Testis (tissue), 2 donors: ENCODE measurements at regions not wholly inside any gene's neighbourhood (a gene's known extent, or its start where the extent isn't known, plus 50 kb on each side); places are given as distances from the start of the nearest gene placed in this dataset.

ENCODE experiments used
- DNase-seq: peaks from one replicate; pipeline ENCODE4 v3.0.0-alpha.2; 2019
- H3K27ac ChIP-seq, 2 donors: fragments of 200-600 bp; sonication (generic); one replicate each; pipeline ENCODE4 v1.5.1; 2019
- H3K27me3 ChIP-seq: fragments of 200-600 bp; sonication (generic); one replicate; pipeline ENCODE4 v1.5.1; 2019
- H3K36me3 ChIP-seq: fragments of 200-600 bp; sonication (generic); one replicate; pipeline ENCODE4 v1.5.1; 2017; ENCODE audit warnings: low read depth; ENCODE audit errors: missing control alignments
- H3K4me1 ChIP-seq: fragments of 200-600 bp; sonication (generic); one replicate; pipeline ENCODE4 v1.5.1; 2019
- H3K4me3 ChIP-seq, 2 donors: fragments of 200-600 bp; sonication (generic); one replicate each; pipeline ENCODE4 v1.5.1; 2017 to 2019
- H3K9me3 ChIP-seq: fragments of 200-600 bp; sonication (generic); one replicate; pipeline ENCODE4 v1.5.1; 2017
- POLR2A ChIP-seq: fragments of 450-650 bp; IDR thresholded peaks from one replicate; pipeline ENCODE4 v1.6.1; 2017; ENCODE audit warnings: antibody characterized with exemption, mild to moderate bottlenecking, moderate library complexity
- WGBS, 2 donors: methylation state at CpG; one replicate each; pipeline ENCODE4 v1.1.5; 2018; 5-methylcytosine and 5-hydroxymethylcytosine counted together
- intact Hi-C: fragments of 100-400 bp; cut with DNase I; formaldehyde crosslinking; loops from one replicate; pipeline ENCODE4 v1.15.1; 2023; ENCODE audit warnings: low total_unique reads
- TF ChIP-seq, protein P1 (sequence below), 3 experiments: fragments of 450-650 bp in 2 of 3; fragments of 200-600 bp in 1 of 3; sonication (generic) in 1 of 3; IDR thresholded peaks; one replicate each; pipeline ENCODE4 v1.5.1; 2016 to 2019; ENCODE audit warnings: antibody characterized with exemption in 3 of 3, mild to moderate bottlenecking in 2 of 3, moderate library complexity in 1 of 3

DNA sequence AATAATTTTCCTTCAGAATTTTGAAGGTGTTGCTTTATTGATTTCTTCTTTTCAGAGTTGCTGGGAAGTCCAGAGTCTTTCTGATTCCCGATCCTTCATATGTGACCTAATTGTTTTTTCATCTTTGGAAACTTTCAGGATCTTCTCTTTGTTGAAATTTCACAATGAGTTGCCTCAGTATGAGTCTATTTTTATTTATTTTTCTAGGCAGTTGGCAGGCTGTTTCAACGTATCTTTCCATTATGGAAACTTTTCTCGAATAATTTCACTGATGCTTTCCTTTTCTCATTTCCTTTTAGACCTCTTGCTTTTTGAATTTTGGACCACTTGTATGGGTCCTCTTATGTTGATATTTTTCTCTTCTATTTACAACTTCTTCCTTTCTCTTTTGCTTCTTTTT lies 354.3 kb downstream of the TGFB2 start:
- Histone ChIP-seq H3K27ac (no peak overlapping the region), H3K27me3 (no peaks in the 10 kb centered on the region), H3K9me3 (no peaks in the 10 kb centered on the region), H3K4me3 (no peak overlapping the region), H3K4me1 (no peaks in the 10 kb centered on the region), H3K36me3 (no peaks in the 10 kb centered on the region)
- no peak for TF ChIP-seq POLR2A
- TF ChIP-seq, protein P1, sequence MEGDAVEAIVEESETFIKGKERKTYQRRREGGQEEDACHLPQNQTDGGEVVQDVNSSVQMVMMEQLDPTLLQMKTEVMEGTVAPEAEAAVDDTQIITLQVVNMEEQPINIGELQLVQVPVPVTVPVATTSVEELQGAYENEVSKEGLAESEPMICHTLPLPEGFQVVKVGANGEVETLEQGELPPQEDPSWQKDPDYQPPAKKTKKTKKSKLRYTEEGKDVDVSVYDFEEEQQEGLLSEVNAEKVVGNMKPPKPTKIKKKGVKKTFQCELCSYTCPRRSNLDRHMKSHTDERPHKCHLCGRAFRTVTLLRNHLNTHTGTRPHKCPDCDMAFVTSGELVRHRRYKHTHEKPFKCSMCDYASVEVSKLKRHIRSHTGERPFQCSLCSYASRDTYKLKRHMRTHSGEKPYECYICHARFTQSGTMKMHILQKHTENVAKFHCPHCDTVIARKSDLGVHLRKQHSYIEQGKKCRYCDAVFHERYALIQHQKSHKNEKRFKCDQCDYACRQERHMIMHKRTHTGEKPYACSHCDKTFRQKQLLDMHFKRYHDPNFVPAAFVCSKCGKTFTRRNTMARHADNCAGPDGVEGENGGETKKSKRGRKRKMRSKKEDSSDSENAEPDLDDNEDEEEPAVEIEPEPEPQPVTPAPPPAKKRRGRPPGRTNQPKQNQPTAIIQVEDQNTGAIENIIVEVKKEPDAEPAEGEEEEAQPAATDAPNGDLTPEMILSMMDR (IDR thresholded peaks at IDR 0.05) = no peak
- intact Hi-C loops = no loop called here
- 70 to 86% methylated on average over 3 of the region's 3 CpGs for WGBS, 2 donors
- no peak for DNase-seq

DNA sequence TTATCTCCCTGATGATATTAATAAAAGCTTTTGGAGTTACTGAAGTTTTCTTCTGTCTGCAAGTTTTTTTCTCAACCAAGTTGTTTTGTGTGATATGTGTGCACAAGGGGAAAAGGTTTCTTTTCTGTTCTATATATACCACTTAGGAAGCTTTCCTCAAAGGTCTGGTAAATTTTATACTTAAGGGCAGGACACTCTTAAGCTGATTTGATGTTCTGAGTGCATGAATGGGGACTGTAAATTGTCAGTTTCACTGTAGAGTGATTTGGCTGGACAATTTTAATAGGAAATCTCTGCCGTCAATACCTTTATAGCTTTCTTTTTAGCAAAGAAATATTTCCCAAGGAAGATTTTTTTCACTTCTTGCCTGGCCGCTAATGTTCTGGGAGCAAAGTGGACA lies 354.7 kb downstream of the TGFB2 start:
- Histone ChIP-seq H3K27me3 (no peaks in the 10 kb centered on the region), H3K4me3 (no peak overlapping the region), H3K27ac (no peak overlapping the region), H3K36me3 (no peaks in the 10 kb centered on the region), H3K9me3 (no peaks in the 10 kb centered on the region), H3K4me1 (no peaks in the 10 kb centered on the region)
- DNase-seq = no peak
- intact Hi-C loops = no loop called here
- TF ChIP-seq, protein P1 (IDR thresholded peaks at IDR 0.05) = no peak
- no peak for TF ChIP-seq POLR2A
- 86 to 92% methylated on average over 2 of the region's 2 CpGs for WGBS, 2 donors

DNA sequence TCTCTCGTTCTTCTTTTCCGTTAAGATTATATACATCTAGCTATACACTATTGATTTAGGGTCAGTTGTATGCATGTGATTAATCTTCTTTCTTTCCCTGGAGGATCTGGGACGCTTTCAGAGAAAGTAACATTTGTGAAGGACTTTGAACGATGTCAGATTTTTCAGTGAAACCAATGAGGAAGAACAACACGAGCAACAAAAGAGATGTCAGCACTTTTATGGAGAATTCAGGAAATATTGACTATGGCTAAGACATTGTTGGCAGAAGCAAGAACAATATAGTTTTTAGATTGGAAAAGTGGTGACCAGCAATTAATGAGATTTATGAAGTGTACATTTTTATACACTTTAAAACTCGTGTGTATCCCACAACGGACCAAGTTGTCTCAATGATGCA lies 355.5 kb downstream of the TGFB2 start:
- intact Hi-C loops = no loop called here
- Histone ChIP-seq H3K27me3 (no peaks in the 10 kb centered on the region), H3K9me3 (no peaks in the 10 kb centered on the region), H3K36me3 (no peaks in the 10 kb centered on the region), H3K4me1 (no peaks in the 10 kb centered on the region), H3K27ac (no peak overlapping the region), H3K4me3 (no peak overlapping the region)
- no peak for DNase-seq
- no peak for TF ChIP-seq POLR2A
- TF ChIP-seq, protein P1 (IDR thresholded peaks at IDR 0.05) = no peak
- 91 to 93% methylated on average over 7 of the region's 7 CpGs for WGBS, 2 donors

DNA sequence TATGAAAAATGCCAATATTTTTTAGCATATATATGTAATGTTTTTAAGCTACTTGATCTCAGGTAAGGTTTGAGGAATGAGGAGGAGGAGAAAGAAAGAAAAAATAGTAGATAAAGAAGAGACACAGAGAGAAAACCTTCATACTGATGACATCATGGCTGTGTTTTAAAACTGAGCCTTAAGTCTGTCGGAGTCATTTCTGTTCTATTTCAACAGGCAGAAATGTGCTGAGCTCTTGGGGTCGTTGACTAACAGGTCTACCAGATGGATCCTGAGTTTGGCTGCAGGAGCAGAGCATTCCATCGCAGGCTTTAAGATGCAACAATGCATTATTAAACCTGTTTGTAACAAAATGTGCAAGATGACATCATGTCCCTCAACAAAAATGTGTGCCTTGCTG lies 356.0 kb downstream of the TGFB2 start:
- intact Hi-C loops = no loop called here
- TF ChIP-seq, protein P1 (IDR thresholded peaks at IDR 0.05) = no peak
- TF ChIP-seq POLR2A = no peak
- no peak for DNase-seq
- Histone ChIP-seq H3K27me3 (no peaks in the 10 kb centered on the region), H3K4me3 (no peak overlapping the region), H3K27ac (no peak overlapping the region), H3K4me1 (no peaks in the 10 kb centered on the region), H3K9me3 (no peaks in the 10 kb centered on the region), H3K36me3 (no peaks in the 10 kb centered on the region)
- WGBS, 2 donors = 84 to 85% methylated on average over 3 of the region's 3 CpGs

DNA sequence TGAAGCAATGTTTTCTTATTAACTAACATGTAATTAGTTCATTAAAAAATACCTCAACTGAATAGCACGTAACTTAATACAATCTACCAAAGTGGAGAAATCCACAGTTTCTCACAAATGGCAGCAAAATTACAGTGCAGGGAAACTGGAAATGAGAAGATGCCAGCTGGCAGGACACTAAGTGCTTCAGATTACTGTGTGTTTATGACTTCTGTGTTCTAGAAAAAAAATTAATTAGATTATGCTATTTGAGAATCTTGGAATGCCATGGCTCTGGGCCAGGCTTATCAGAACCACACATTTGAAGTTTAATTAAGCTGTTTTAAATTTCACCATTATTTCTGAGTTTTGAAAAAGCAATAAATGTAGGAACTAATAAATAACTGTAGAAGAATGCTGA lies 357.6 kb downstream of the TGFB2 start:
- Histone ChIP-seq H3K4me1 (no peaks in the 10 kb centered on the region), H3K9me3 (no peaks in the 10 kb centered on the region), H3K27ac (no peak overlapping the region), H3K36me3 (no peaks in the 10 kb centered on the region), H3K27me3 (no peaks in the 10 kb centered on the region), H3K4me3 (no peak overlapping the region)
- no peak for TF ChIP-seq POLR2A
- TF ChIP-seq, protein P1 (IDR thresholded peaks at IDR 0.05) = no peak
- no peak for DNase-seq
- WGBS, 2 donors = 63 to 76% methylated on average over 1 of the region's 1 CpG
- intact Hi-C loops = no loop called here
